Activated naive CD4-positive, alpha-beta T cell treated with anti-CD3 and anti-CD28 coated beads for 36 hours (primary cell): ENCODE measurements at regions not wholly inside any gene's neighbourhood (a gene's known extent, or its start where the extent isn't known, plus 50 kb on each side); places are given as distances from the start of the nearest gene placed in this dataset.

Source experiments
- CTCF ChIA-PET: fragments of 350-600 bp; sonication (Branson Sonifier 250); formaldehyde crosslinking; loops from one replicate; lab custom pipeline; 2021; ENCODE audit warnings: antibody characterized with exemption; lab: Charles Lee
- DNase-seq: peaks from one replicate; pipeline ENCODE4 v3.0.0-alpha.2; 2020
- H3K27ac Mint-ChIP-seq: one replicate; pipeline ENCODE4 v1.8.0; 2021; ENCODE audit warnings: mild to moderate bottlenecking, mixed read lengths
- H3K27me3 Mint-ChIP-seq: one replicate; pipeline ENCODE4 v1.8.0; 2021; ENCODE audit warnings: low read depth, mixed read lengths
- H3K36me3 Mint-ChIP-seq: one replicate; pipeline ENCODE4 v1.8.0; 2021; ENCODE audit warnings: low read depth, mixed read lengths
- H3K4me1 Mint-ChIP-seq: one replicate; pipeline ENCODE4 v1.8.0; 2021; ENCODE audit warnings: low read depth, mixed read lengths
- H3K4me3 Mint-ChIP-seq: one replicate; pipeline ENCODE4 v1.8.0; 2021; ENCODE audit warnings: mild to moderate bottlenecking, moderate library complexity, mixed read lengths
- H3K9me3 Mint-ChIP-seq: one replicate; pipeline ENCODE4 v1.8.0; 2021; ENCODE audit warnings: mixed read lengths
- intact Hi-C: fragments of 100-400 bp; cut with micrococcal nuclease; formaldehyde crosslinking; loops from one replicate; pipeline ENCODE4 v1.15.1; 2023

- peaks cover 6% of the 10 kb centered on the region for H3K27me3 Mint-ChIP-seq
- no peak overlapping the region for H3K27ac Mint-ChIP-seq
- H3K36me3 Mint-ChIP-seq: no peaks in the 10 kb centered on the region
- DNase-seq: no peak
- peaks cover 3% of the 10 kb centered on the region for H3K9me3 Mint-ChIP-seq
- CTCF ChIA-PET: no interaction called here
- peaks cover 4% of the 10 kb centered on the region for H3K4me1 Mint-ChIP-seq
- intact Hi-C loops: no loop called here
- no peak overlapping the region for H3K4me3 Mint-ChIP-seq
Measured at GRCh38 chr18:39795350-39795749, 2159.7 kb upstream of the PIK3C3 start.

- CTCF ChIA-PET: no interaction called here
- peaks cover 2% of the 10 kb centered on the region for H3K4me1 Mint-ChIP-seq
- H3K36me3 Mint-ChIP-seq: no peaks in the 10 kb centered on the region
- no peak for DNase-seq
- no peak overlapping the region for H3K4me3 Mint-ChIP-seq
- H3K27me3 Mint-ChIP-seq: peaks cover 3% of the 10 kb centered on the region
- no peak overlapping the region for H3K27ac Mint-ChIP-seq
- intact Hi-C loops: no loop called here
- H3K9me3 Mint-ChIP-seq: no peaks in the 10 kb centered on the region
Measured at GRCh38 chr18:39793609-39794008, 2161.4 kb upstream of the PIK3C3 start.

DNA sequence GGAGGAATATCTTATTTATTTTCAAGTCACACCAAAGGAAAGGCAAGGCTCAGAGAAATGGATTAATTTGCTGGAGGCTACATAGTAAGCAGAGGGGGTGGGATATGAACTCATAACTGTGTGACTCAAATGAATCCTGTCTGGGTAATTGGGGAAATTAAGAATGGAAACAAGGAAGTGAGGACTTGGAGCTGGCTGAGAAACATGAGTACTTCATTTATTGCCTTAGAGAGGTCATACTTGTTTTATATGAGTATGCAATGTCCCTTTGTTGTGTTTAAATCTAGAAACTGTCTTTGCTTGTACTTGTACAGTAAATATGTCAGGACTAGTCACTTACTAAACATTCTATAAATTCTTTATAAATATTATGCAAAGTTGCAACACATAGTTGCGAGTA lies 2166.7 kb upstream of the PIK3C3 start:
- Mint-ChIP-seq H3K27me3 (no peaks in the 10 kb centered on the region), H3K36me3 (no peaks in the 10 kb centered on the region), H3K4me3 (no peak overlapping the region), H3K9me3 (no peaks in the 10 kb centered on the region), H3K27ac (no peak overlapping the region), H3K4me1 (no peaks in the 10 kb centered on the region)
- no peak for DNase-seq
- CTCF ChIA-PET: no interaction called here
- intact Hi-C loops: no loop called here

DNA sequence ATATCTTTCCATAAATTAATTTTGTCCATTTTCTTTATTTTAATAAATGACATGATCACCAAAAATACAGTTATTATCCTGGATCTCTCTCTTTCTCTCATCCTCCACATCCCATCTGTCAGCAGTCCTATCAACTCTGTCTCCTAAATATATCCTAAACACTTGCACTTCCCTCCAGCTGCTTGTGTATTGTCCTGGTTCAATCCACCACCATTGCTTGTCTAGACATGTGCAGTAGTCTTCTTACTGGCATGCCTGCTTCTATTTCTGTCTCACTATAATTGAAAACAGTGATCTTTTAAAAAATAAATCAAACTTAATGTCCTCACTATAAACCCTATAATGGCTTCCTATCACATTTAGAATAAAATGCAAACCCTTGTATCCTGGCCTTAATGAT lies 2168.6 kb upstream of the PIK3C3 start:
- Mint-ChIP-seq H3K9me3 (no peaks in the 10 kb centered on the region), H3K36me3 (no peaks in the 10 kb centered on the region), H3K27me3 (no peaks in the 10 kb centered on the region), H3K4me3 (no peak overlapping the region), H3K4me1 (no peaks in the 10 kb centered on the region), H3K27ac (no peak overlapping the region)
- intact Hi-C loops: no loop called here
- no peak for DNase-seq
- CTCF ChIA-PET: no interaction called here

- no peaks in the 10 kb centered on the region for H3K36me3 Mint-ChIP-seq
- no peak for DNase-seq
- H3K9me3 Mint-ChIP-seq: peaks cover 3% of the 10 kb centered on the region
- H3K4me3 Mint-ChIP-seq: no peak overlapping the region
- CTCF ChIA-PET: interaction anchor here (0.6 kb wide), 1 partner anchor 27 kb away, joined by 4 read pairs; no protein-coding TSS in a partner anchor
- H3K4me1 Mint-ChIP-seq: no peaks in the 10 kb centered on the region
- no peaks in the 10 kb centered on the region for H3K27me3 Mint-ChIP-seq
- no peak overlapping the region for H3K27ac Mint-ChIP-seq
- intact Hi-C loops: no loop called here
Measured at GRCh38 chr18:39784541-39784940, 2170.5 kb upstream of the PIK3C3 start.

GRCh38 chr18:39781565-39781964 lies 2173.5 kb upstream of the PIK3C3 start:
- Mint-ChIP-seq H3K27me3 (no peaks in the 10 kb centered on the region), H3K4me1 (no peaks in the 10 kb centered on the region), H3K9me3 (peaks cover 6% of the 10 kb centered on the region), H3K27ac (no peak overlapping the region), H3K36me3 (no peaks in the 10 kb centered on the region), H3K4me3 (no peak overlapping the region)
- CTCF ChIA-PET: no interaction called here
- no peak for DNase-seq
- intact Hi-C loops: no loop called here

DNA sequence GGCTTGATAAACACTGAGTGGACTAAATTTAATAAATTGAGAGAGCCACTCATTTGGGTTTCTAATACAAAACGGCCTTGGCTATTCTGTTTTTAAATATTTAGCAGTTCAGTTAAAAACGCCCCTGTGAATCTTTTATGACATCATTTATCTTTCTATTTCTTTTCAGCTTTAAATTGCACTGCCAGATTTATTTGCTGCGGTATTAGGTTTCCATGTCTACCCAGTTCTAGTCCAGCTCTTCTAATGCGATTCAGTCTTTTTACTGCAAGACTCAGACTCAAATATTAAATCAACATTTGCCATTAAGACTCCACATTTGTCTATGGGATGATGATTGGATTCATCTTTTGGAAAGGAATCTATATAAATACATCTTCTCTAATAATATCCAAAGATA lies 2174.3 kb upstream of the PIK3C3 start:
- CTCF ChIA-PET: no interaction called here
- Mint-ChIP-seq H3K27me3 (no peaks in the 10 kb centered on the region), H3K4me1 (no peaks in the 10 kb centered on the region), H3K4me3 (no peak overlapping the region), H3K27ac (no peak overlapping the region), H3K36me3 (no peaks in the 10 kb centered on the region), H3K9me3 (peaks cover 6% of the 10 kb centered on the region)
- no peak for DNase-seq
- intact Hi-C loops: no loop called here

DNA sequence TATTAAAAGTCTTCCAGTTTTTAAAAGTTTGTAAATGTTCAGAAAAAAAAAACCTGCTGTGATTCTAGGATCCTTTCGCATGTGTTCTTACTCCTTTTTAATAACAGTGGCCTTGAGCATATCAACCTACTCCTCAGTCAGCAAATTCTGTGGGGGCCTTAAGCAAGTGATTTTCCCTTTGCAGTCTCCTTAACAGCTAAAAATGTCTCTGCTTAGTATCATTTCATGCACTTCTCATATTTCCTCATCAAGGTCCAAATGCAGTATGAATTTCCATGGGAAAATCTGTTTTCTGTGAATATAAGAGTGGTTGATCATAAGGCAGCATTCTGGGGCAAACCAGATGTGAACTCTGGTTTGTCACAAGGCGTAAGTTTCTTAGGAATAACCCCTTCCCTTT lies 2175.1 kb upstream of the PIK3C3 start:
- no peaks in the 10 kb centered on the region for H3K36me3 Mint-ChIP-seq
- H3K27ac Mint-ChIP-seq: no peak overlapping the region
- peaks cover 8% of the 10 kb centered on the region for H3K9me3 Mint-ChIP-seq
- intact Hi-C loops: no loop called here
- no peak for DNase-seq
- H3K27me3 Mint-ChIP-seq: no peaks in the 10 kb centered on the region
- CTCF ChIA-PET: no interaction called here
- H3K4me3 Mint-ChIP-seq: no peak overlapping the region
- H3K4me1 Mint-ChIP-seq: no peaks in the 10 kb centered on the region

DNA sequence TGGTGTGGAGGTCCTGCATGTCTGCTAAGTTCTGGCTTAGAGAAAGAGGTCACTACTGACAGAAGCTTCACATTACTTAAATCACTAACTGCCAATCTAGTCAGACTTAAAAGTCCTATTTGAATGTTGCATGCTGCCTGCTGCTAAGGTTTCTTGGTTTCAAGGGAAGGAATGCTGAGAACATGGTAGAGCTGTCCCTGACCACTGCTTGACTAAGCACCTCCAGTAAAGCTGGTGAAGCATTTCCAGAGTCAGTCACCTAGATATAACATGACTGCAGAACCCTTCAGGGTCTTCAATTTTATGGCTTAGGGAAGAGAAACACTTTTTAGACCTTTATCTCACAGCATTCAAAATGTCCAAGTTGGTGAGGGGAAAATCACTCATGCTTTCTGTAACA lies 2178.3 kb upstream of the PIK3C3 start:
- Mint-ChIP-seq H3K36me3 (no peaks in the 10 kb centered on the region), H3K4me1 (no peaks in the 10 kb centered on the region), H3K9me3 (peaks cover 11% of the 10 kb centered on the region), H3K4me3 (no peak overlapping the region), H3K27me3 (no peaks in the 10 kb centered on the region), H3K27ac (no peak overlapping the region)
- intact Hi-C loops: no loop called here
- DNase-seq: no peak
- CTCF ChIA-PET: no interaction called here

DNA sequence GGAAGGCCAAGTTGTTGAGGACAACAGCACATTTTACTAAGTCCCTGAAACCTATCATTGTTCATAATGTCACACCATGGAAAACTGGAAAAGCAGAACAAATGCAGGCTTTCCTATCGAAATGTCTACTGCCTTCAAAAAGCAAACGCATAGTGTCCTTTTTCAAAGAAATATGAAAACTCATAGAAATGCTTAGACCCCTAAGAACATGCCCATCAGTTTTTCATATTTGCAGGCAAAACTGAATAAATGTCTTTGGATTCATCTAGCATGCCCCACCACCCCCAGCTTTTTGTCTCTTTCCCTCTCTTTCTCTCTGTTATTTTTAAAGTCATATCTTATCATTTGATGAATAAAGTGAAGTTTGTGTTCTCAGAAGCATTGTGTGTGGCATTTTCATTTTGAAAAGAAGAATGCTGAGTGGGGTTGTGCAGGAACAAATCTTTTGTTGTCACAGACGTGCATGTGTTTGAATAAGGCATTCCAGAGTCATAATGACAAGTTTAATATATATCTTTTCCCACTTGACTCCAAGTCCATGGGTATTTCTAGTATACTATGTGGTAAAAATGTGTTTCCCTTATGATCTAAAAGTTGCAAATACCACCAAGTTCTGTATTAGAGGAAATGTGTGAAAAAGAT lies 2180.0 kb upstream of the PIK3C3 start:
- H3K27me3 Mint-ChIP-seq: no peaks in the 10 kb centered on the region
- CTCF ChIA-PET: no interaction called here
- DNase-seq: no peak
- no peak overlapping the region for H3K4me3 Mint-ChIP-seq
- H3K9me3 Mint-ChIP-seq: peaks cover 21% of the 10 kb centered on the region
- H3K36me3 Mint-ChIP-seq: no peaks in the 10 kb centered on the region
- H3K4me1 Mint-ChIP-seq: no peaks in the 10 kb centered on the region
- no peak overlapping the region for H3K27ac Mint-ChIP-seq
- intact Hi-C loops: no loop called here

- no peak for DNase-seq
- no peak overlapping the region for H3K27ac Mint-ChIP-seq
- peaks cover 17% of the 10 kb centered on the region for H3K9me3 Mint-ChIP-seq
- no peaks in the 10 kb centered on the region for H3K4me1 Mint-ChIP-seq
- CTCF ChIA-PET: no interaction called here
- H3K36me3 Mint-ChIP-seq: no peaks in the 10 kb centered on the region
- H3K27me3 Mint-ChIP-seq: no peaks in the 10 kb centered on the region
- H3K4me3 Mint-ChIP-seq: no peak overlapping the region
- intact Hi-C loops: no loop called here
Measured at GRCh38 chr18:39773646-39774045, 2181.4 kb upstream of the PIK3C3 start.

- Mint-ChIP-seq H3K36me3 (no peaks in the 10 kb centered on the region), H3K9me3 (peaks cover 15% of the 10 kb centered on the region), H3K4me1 (no peaks in the 10 kb centered on the region), H3K27ac (no peak overlapping the region), H3K4me3 (no peak overlapping the region), H3K27me3 (no peaks in the 10 kb centered on the region)
- CTCF ChIA-PET: no interaction called here
- intact Hi-C loops: no loop called here
- no peak for DNase-seq
Measured at GRCh38 chr18:39772155-39772919, 2182.7 kb upstream of the PIK3C3 start.

GRCh38 chr18:39770399-39770798 lies 2184.6 kb upstream of the PIK3C3 start:
- CTCF ChIA-PET: no interaction called here
- H3K4me3 Mint-ChIP-seq: no peak overlapping the region
- intact Hi-C loops: no loop called here
- DNase-seq: no peak
- H3K36me3 Mint-ChIP-seq: no peaks in the 10 kb centered on the region
- peaks cover 15% of the 10 kb centered on the region for H3K9me3 Mint-ChIP-seq
- H3K4me1 Mint-ChIP-seq: no peaks in the 10 kb centered on the region
- H3K27ac Mint-ChIP-seq: no peak overlapping the region
- no peaks in the 10 kb centered on the region for H3K27me3 Mint-ChIP-seq
